GM12891 (cell line): ENCODE measurements at regions not wholly inside any gene's neighbourhood (a gene's known extent, or its start where the extent isn't known, plus 50 kb on each side); places are given as distances from the start of the nearest gene placed in this dataset.

Experiments used
- DNase-seq: peaks from one replicate; pipeline ENCODE4 v3.0.0; 2011; ENCODE audit warnings: low spot score; ENCODE audit not compliant: insufficient read length
- FAIRE-seq: peaks from 2 replicates; lab custom pipeline; 2011; peaks lifted over from hg19 to GRCh38; lab: Jason Lieb, UNC
- PAX5 ChIP-seq: IDR thresholded peaks from 2 replicates; pipeline ENCODE4 v1.6.1; 2011; ENCODE audit warnings: low read length, moderate library complexity, mild to moderate bottlenecking; ENCODE audit not compliant: insufficient read depth, severe bottlenecking
- POLR2A ChIP-seq: IDR thresholded peaks from 2 replicates; pipeline ENCODE4 v1.6.1; 2011; ENCODE audit warnings: low read depth, low read length, control low read depth
- POLR2AphosphoS5 ChIP-seq: IDR thresholded peaks from 2 replicates; pipeline ENCODE4 v1.6.1; 2011; ENCODE audit warnings: low read depth, low read length, control low read depth
- POU2F2 ChIP-seq: IDR thresholded peaks from 2 replicates; pipeline ENCODE4 v1.6.1; 2011; ENCODE audit warnings: low read depth, mild to moderate bottlenecking, control low read depth, low read length, moderate library complexity
- SPI1 ChIP-seq: IDR thresholded peaks from 2 replicates; pipeline ENCODE4 v1.6.1; 2011; ENCODE audit warnings: low read depth, low read length, control low read depth
- TAF1 ChIP-seq: IDR thresholded peaks from 2 replicates; pipeline ENCODE4 v1.6.1; 2011; ENCODE audit warnings: low read depth, low read length, control low read depth

- TF ChIP-seq TAF1 (no peak), SPI1 (no peak), POU2F2 (no peak), POLR2AphosphoS5 (no peak)
- DNase-seq (no peak), FAIRE-seq (no peak)
Observed at GRCh38 chr2:18125303-18125702, 246.8 kb downstream of the KCNS3 start.

- no peak for TF ChIP-seq POLR2AphosphoS5
- no peak for TF ChIP-seq PAX5
- TF ChIP-seq POU2F2, result no peak
- no peak for TF ChIP-seq TAF1
- TF ChIP-seq POLR2A, result no peak
- no peak for TF ChIP-seq SPI1
- DNase-seq, result no peak
- peak; percentile 9 for FAIRE-seq
Observed at GRCh38 chr2:18124116-18124835, 245.8 kb downstream of the KCNS3 start.

GRCh38 chr2:18123577-18123976, 245.1 kb downstream of the KCNS3 start:
- DNase-seq (no peak), FAIRE-seq (peak; percentile 75)
- TF ChIP-seq SPI1 (peak; percentile 77), POLR2A (no peak)

- FAIRE-seq, result no peak
- TF ChIP-seq SPI1 (no peak), POLR2A (no peak), TAF1 (no peak), POLR2AphosphoS5 (no peak), PAX5 (no peak), POU2F2 (no peak)
- DNase-seq, result no peak
Observed at GRCh38 chr2:18123211-18123570, 244.7 kb downstream of the KCNS3 start.

GRCh38 chr2:18122544-18123210, 244.2 kb downstream of the KCNS3 start:
- FAIRE-seq (no peak), DNase-seq (no peak)
- TF ChIP-seq POLR2AphosphoS5 (no peak), POU2F2 (no peak), PAX5 (no peak), SPI1 (no peak), POLR2A (no peak), TAF1 (no peak)

- TF ChIP-seq POU2F2 (no peak), POLR2A (no peak), PAX5 (no peak), TAF1 (no peak), SPI1 (no peak), POLR2AphosphoS5 (no peak)
- FAIRE-seq (no peak), DNase-seq (no peak)
Observed at GRCh38 chr2:18119883-18120282, 241.4 kb downstream of the KCNS3 start.

- no peak for DNase-seq
- no peak for FAIRE-seq
- TF ChIP-seq SPI1 (no peak), POLR2A (no peak), POLR2AphosphoS5 (no peak), POU2F2 (no peak), TAF1 (no peak), PAX5 (no peak)
Observed at GRCh38 chr2:18118703-18119102, 240.2 kb downstream of the KCNS3 start.

GRCh38 chr2:18117592-18117991, 239.1 kb downstream of the KCNS3 start:
- DNase-seq (no peak), FAIRE-seq (no peak)
- TF ChIP-seq PAX5 (no peak), POLR2A (no peak), POU2F2 (no peak), TAF1 (no peak), POLR2AphosphoS5 (no peak), SPI1 (no peak)

GRCh38 chr2:18110222-18110621, 231.8 kb downstream of the KCNS3 start:
- no peak for FAIRE-seq
- TF ChIP-seq POLR2AphosphoS5 (no peak), SPI1 (no peak), POLR2A (no peak), PAX5 (no peak), POU2F2 (no peak), TAF1 (no peak)
- DNase-seq, result no peak

GRCh38 chr2:18106841-18107240, 228.4 kb downstream of the KCNS3 start:
- FAIRE-seq, result no peak
- DNase-seq, result no peak
- TF ChIP-seq SPI1, result no peak
- no peak for TF ChIP-seq POLR2A
- TF ChIP-seq POU2F2, result no peak
- TF ChIP-seq TAF1, result no peak
- TF ChIP-seq POLR2AphosphoS5, result no peak
